H9 (cell line): ENCODE measurements at regions not wholly inside any gene's neighbourhood (a gene's known extent, or its start where the extent isn't known, plus 50 kb on each side); places are given as distances from the start of the nearest gene placed in this dataset.

Source experiments
- DNase-seq: peaks from one replicate; pipeline ENCODE4 v3.0.0-alpha.2; 2017
- H2AFZ ChIP-seq: one replicate; pipeline ENCODE4 v1.6.1; 2013; ENCODE audit warnings: mild to moderate bottlenecking, low read length, control low read depth, moderate library complexity
- H2AK5ac ChIP-seq: 2 replicates; pipeline ENCODE4 v1.6.1; 2013; ENCODE audit warnings: low read length, control low read depth, mixed read lengths; ENCODE audit not compliant: insufficient read length
- H2BK120ac ChIP-seq: one replicate; pipeline ENCODE4 v1.6.1; 2013; ENCODE audit warnings: low read depth, mild to moderate bottlenecking, low read length, control low read depth, inconsistent platforms; ENCODE audit not compliant: poor library complexity, severe bottlenecking
- H2BK12ac ChIP-seq: 2 replicates; pipeline ENCODE4 v1.6.1; 2013; ENCODE audit warnings: low read length, control low read depth, mixed read lengths, low read depth; ENCODE audit not compliant: insufficient read length
- H2BK15ac ChIP-seq: 2 replicates; pipeline ENCODE4 v1.6.1; 2013; ENCODE audit warnings: low read depth, low read length, control low read depth
- H2BK20ac ChIP-seq: one replicate; pipeline ENCODE4 v1.6.1; 2013; ENCODE audit warnings: low read depth, mild to moderate bottlenecking, low read length, control low read depth, inconsistent platforms; ENCODE audit not compliant: poor library complexity, severe bottlenecking
- H2BK5ac ChIP-seq: 2 replicates; pipeline ENCODE4 v1.6.1; 2013; ENCODE audit warnings: low read length, control low read depth, mixed read lengths; ENCODE audit not compliant: insufficient read length
- H3K14ac ChIP-seq: 2 replicates; pipeline ENCODE4 v1.6.1; 2013; ENCODE audit warnings: low read length, control low read depth; ENCODE audit not compliant: insufficient read depth
- H3K18ac ChIP-seq: 2 replicates; pipeline ENCODE4 v1.6.1; 2013; ENCODE audit warnings: low read depth, mild to moderate bottlenecking, mixed read lengths, low read length, control low read depth; ENCODE audit not compliant: insufficient read length
- H3K23ac ChIP-seq: 2 replicates; pipeline ENCODE4 v1.6.1; 2013; ENCODE audit warnings: low read length, control low read depth, mixed read lengths, low read depth; ENCODE audit not compliant: insufficient read length
- H3K23me2 ChIP-seq: 2 replicates; pipeline ENCODE4 v1.6.1; 2013; ENCODE audit warnings: low read depth, mild to moderate bottlenecking, mixed read lengths, low read length, control low read depth; ENCODE audit not compliant: insufficient read length, poor library complexity, severe bottlenecking
- H3K27ac ChIP-seq: 2 replicates; pipeline ENCODE4 v1.5.1; 2013; ENCODE audit warnings: low read length, control low read depth, mixed read lengths, low read depth; ENCODE audit not compliant: insufficient read length
- H3K27me3 ChIP-seq: 2 replicates; pipeline ENCODE4 v1.6.1; 2013; ENCODE audit warnings: low read length, control low read depth, inconsistent platforms; ENCODE audit not compliant: insufficient read depth
- H3K4ac ChIP-seq: 2 replicates; pipeline ENCODE4 v1.6.1; 2013; ENCODE audit warnings: low read depth, mild to moderate bottlenecking, control low read depth, inconsistent platforms, low read length, moderate library complexity
- H3K4me1 ChIP-seq: 2 replicates; pipeline ENCODE4 v1.6.1; 2013; ENCODE audit warnings: low read length, control low read depth, inconsistent platforms; ENCODE audit not compliant: insufficient read depth
- H3K4me2 ChIP-seq: 2 replicates; pipeline ENCODE4 v1.6.1; 2013; ENCODE audit warnings: low read length, control low read depth, mixed read lengths; ENCODE audit not compliant: insufficient read length, insufficient read depth
- H3K56ac ChIP-seq: 2 replicates; pipeline ENCODE4 v1.6.1; 2013; ENCODE audit warnings: low read depth, mild to moderate bottlenecking, mixed read lengths, low read length, control low read depth; ENCODE audit not compliant: insufficient read length
- H3K79me1 ChIP-seq: 2 replicates; pipeline ENCODE4 v1.6.1; 2013; ENCODE audit warnings: low read depth, mild to moderate bottlenecking, moderate library complexity, low read length, control low read depth, inconsistent platforms; ENCODE audit not compliant: insufficient read depth, poor library complexity, severe bottlenecking
- H3K79me2 ChIP-seq: 2 replicates; pipeline ENCODE4 v1.6.1; 2013; ENCODE audit warnings: low read length, control low read depth, inconsistent platforms; ENCODE audit not compliant: insufficient read depth
- H3K9ac ChIP-seq: 2 replicates; pipeline ENCODE4 v1.6.1; 2013; ENCODE audit warnings: low read length, control low read depth, mixed read lengths; ENCODE audit not compliant: insufficient read length; ENCODE audit errors: extremely low read depth
- H3K9me3 ChIP-seq: one replicate; pipeline ENCODE4 v1.6.1; 2013; ENCODE audit warnings: low read depth, low read length, inconsistent platforms; ENCODE audit not compliant: control insufficient read depth
- H3T11ph ChIP-seq: one replicate; pipeline ENCODE4 v1.6.1; 2013; ENCODE audit warnings: mild to moderate bottlenecking, low read length, control low read depth, inconsistent platforms
- H4K20me1 ChIP-seq: one replicate; pipeline ENCODE4 v1.6.1; 2013; ENCODE audit not compliant: control insufficient read depth, insufficient read length, insufficient read depth
- H4K5ac ChIP-seq: 2 replicates; pipeline ENCODE4 v1.6.1; 2013; ENCODE audit warnings: low read depth, mild to moderate bottlenecking, mixed read lengths, low read length, control low read depth; ENCODE audit not compliant: insufficient read length
- H4K8ac ChIP-seq: replicated peaks from 2 replicates; pipeline ENCODE4 v1.6.1; 2013; ENCODE audit warnings: low read length, control low read depth, mixed read lengths, low read depth; ENCODE audit not compliant: insufficient read length
- H4K91ac ChIP-seq: 2 replicates; pipeline ENCODE4 v1.6.1; 2013; ENCODE audit warnings: low read depth, mild to moderate bottlenecking, moderate library complexity, mixed read lengths, low read length, control low read depth; ENCODE audit not compliant: insufficient read length
- H3K27ac Mint-ChIP-seq, 3 experiments: 2 replicates in 2 of 3; 3 replicates in 1 of 3; pipeline ENCODE4 v1.8.0; 2020 to 2021; ENCODE audit warnings: mixed read lengths in 3 of 3, mild to moderate bottlenecking in 1 of 3, moderate library complexity in 1 of 3
- H3K27me3 Mint-ChIP-seq: 2 replicates; pipeline ENCODE4 v1.8.0; 2021; ENCODE audit warnings: low read depth, mild to moderate bottlenecking, moderate library complexity, mixed read lengths
- H3K36me3 Mint-ChIP-seq, 3 experiments: 2 replicates in 2 of 3; 3 replicates in 1 of 3; pipeline ENCODE4 v1.8.0; 2020 to 2021; ENCODE audit warnings: low read depth in 3 of 3, mixed read lengths in 3 of 3; ENCODE audit not compliant: insufficient read depth in 1 of 3
- H3K4me1 Mint-ChIP-seq, 2 experiments: 2 replicates each; pipeline ENCODE4 v1.8.0; 2020; ENCODE audit warnings: mixed read lengths in 2 of 2
- H3K4me3 Mint-ChIP-seq, 2 experiments: 2 replicates in 1 of 2; 3 replicates in 1 of 2; pipeline ENCODE4 v1.8.0; 2020 to 2021; ENCODE audit warnings: mild to moderate bottlenecking in 2 of 2, mixed read lengths in 2 of 2, moderate library complexity in 1 of 2
- H3K9me3 Mint-ChIP-seq, 2 experiments: 2 replicates in 1 of 2; 3 replicates in 1 of 2; pipeline ENCODE4 v1.8.0; 2020; ENCODE audit warnings: mild to moderate bottlenecking in 2 of 2, mixed read lengths in 2 of 2, moderate library complexity in 1 of 2
- CTCF ChIP-seq: fragments of 200-600 bp; sonication (generic); conservative IDR thresholded peaks from 3 replicates; pipeline ENCODE4 v1.8.0; 2021; ENCODE audit warnings: antibody characterized with exemption, mild to moderate bottlenecking
- WGBS: extraction: QIAGEN DNeasy Blood & Tissue Kit; methylation state at CpG from one replicate; pipeline ENCODE4 v1.1.7; 2013; ENCODE audit warnings: missing lambda C conversion rate, low lambda C conversion rate, mixed read lengths; ENCODE audit not compliant: insufficient read length; ENCODE audit errors: extremely low coverage; 5-methylcytosine and 5-hydroxymethylcytosine counted together

- Histone ChIP-seq H2AK5ac (no peak overlapping the region), H3K4me2 (no peak overlapping the region), H4K5ac (no peak overlapping the region), H3K18ac (no peak overlapping the region), H3K27ac (no peak overlapping the region), H3K56ac (no peak overlapping the region), H3K14ac (no peak overlapping the region), H3K9ac (no peak overlapping the region), H3T11ph (no peak overlapping the region), H2BK120ac (no peak overlapping the region), H3K23me2 (no peaks in the 10 kb centered on the region), H3K27me3 (no peaks in the 10 kb centered on the region), H3K79me1 (no peaks in the 10 kb centered on the region), H3K23ac (no peak overlapping the region), H3K9me3 (no peaks in the 10 kb centered on the region), H2BK15ac (no peak overlapping the region), H2AFZ (no peak overlapping the region), H2BK20ac (no peak overlapping the region), H3K4ac (no peak overlapping the region), H3K79me2 (no peaks in the 10 kb centered on the region), H4K8ac (no peak overlapping the region), H4K20me1 (no peaks in the 10 kb centered on the region), H4K91ac (no peak overlapping the region), H3K4me1 (no peaks in the 10 kb centered on the region), H2BK5ac (no peak overlapping the region), H2BK12ac (no peak overlapping the region)
- TF ChIP-seq CTCF: no peak
- Mint-ChIP-seq H3K9me3 (peaks cover 0 to 2% of the 10 kb centered on the region in 2 experiments; a peak in 1 of 5 replicates), H3K4me1 (peaks cover 0 to 9% of the 10 kb centered on the region in 2 experiments; a peak in 1 of 4 replicates), H3K27ac (0 out of 7 replicates have a peak overlapping the region, but pooled peaks of 1 of the 3 experiments have one; percentile 60), H3K36me3 (no peaks in the 10 kb centered on the region), H3K27me3 (no peaks in the 10 kb centered on the region; the same call in 1 of the 2 replicates), H3K4me3 (no peak overlapping the region)
- WGBS: no CpG with 5 or more reads among the region's 1 CpG
- no peak for DNase-seq
Measured at GRCh38 chr1:177669161-177669560, 300.7 kb downstream of the SEC16B start.
